Erythroblast (primary cell): ENCODE measurements at regions not wholly inside any gene's neighbourhood (a gene's known extent, or its start where the extent isn't known, plus 50 kb on each side); places are given as distances from the start of the nearest gene placed in this dataset.
"Not testable (repeated sequence)": the region's sequence is repeated elsewhere in the genome, so short reads cannot be mapped to it uniquely, and the experiment has no call there.

Source experiments
- DNase-seq, 2 experiments: peaks; one replicate each; lab custom pipeline; 2025; lab: John Stamatoyannopoulos, UW
- GATA1 ChIP-seq: IDR thresholded peaks from 2 replicates; pipeline ENCODE4 v1.6.1; 2011; ENCODE audit warnings: low read depth, mild to moderate bottlenecking, control low read depth, low read length, moderate library complexity
- POLR2A ChIP-seq: IDR thresholded peaks from 2 replicates; pipeline ENCODE4 v1.6.1; 2011; ENCODE audit warnings: mild to moderate bottlenecking, low read length

DNA sequence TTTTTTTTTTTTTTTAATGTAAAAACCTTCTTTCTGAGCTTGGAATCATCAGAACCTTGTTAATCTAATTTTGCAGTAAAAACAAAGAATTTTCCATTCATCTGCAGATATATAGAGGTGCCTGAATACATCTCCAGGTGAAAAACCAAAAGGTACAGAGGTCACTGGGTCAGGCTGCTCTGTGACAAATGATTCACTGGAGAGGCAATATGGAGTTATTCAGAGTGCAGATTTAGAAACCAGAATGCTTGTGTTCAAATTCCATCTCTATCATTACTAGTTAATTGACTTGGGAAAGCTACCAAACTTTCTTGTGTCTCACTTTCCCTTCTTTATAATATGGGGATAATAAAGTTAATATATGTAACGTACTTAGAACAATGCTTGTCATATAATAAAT, 51.5 kb upstream of the C1orf53 start:
- TF ChIP-seq GATA1 (no peak), POLR2A (no peak)
- DNase-seq, result no peak

DNA sequence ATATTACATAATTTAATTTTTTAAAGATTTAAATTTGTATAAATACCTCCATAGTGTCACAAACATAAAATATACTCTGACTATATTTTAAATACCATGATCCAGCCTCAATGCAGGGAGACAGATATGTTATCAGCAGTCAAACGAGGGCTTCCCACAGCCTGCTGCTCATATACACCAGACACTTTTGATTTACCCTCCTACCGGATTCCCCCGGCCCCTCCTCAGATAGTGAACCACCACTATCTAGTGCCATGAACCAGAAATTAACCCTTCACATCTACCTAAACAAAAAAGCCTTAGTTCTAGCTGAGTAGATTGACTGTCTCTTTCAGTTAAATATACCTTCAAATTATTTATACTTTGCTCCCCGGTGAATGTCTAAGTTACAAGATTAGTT, 52.4 kb upstream of the C1orf53 start:
- DNase-seq, result peak in 1 of 2 experiments; percentile 25
- TF ChIP-seq GATA1, result no peak
- TF ChIP-seq POLR2A, result no peak

DNA sequence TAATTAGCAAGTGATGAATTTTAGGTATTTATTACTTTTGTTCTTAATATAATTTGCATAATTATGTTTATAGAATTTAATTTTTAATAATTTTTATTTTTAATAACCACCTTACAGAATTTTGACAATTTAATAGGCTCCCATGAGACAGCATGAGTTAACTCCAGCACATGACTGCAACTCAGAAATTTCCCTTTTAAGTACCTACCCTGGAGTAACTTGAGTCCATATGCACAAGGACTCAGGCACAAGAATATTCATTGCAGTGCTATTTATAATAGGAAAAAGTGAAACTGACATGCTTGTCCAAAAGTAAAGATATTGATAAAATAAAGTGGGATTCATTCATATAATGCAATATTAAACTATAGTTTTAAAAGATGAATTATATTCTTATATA, 54.1 kb upstream of the C1orf53 start:
- DNase-seq, result no peak
- no peak for TF ChIP-seq POLR2A
- TF ChIP-seq GATA1, result no peak

DNA sequence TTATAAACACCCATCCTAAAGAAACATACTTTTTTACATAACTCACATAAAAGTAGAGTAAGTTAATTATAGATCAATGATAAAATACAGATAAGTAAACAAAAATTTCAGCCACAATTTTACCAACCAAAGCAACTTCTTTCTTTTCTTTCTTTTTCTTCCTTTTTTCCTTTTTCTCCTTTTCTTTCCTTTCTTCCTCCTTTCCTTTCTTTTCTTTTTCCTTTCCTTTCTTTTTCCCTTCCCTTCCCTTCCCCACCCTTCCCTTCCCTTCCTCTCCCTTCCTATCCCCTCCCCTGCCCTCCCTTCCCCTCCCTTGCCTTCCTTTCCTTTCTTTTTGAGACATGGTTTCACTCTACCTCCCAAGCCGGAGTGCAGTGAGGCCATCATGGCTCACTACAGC, 56.5 kb upstream of the C1orf53 start:
- TF ChIP-seq POLR2A (no peak), GATA1 (no peak)
- no peak for DNase-seq

DNA sequence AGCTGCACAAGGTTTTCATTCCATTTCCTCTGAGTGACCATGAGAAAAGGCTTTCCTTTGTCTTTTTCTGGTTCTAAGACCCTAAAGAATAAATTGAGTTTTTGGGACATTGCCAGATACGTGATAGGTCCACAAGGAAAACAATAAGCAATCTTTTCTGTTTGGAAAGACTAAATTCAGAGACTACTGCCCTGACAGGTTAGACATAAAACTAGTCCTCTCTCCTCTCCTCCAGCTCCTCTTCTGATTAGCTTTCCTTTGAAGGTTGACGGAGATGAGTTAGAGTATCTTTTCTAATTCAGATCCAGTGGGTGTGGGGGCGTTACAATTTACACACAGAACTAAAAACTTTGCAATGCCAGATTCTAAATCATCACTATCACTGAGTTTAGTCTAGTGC, 57.8 kb upstream of the C1orf53 start:
- TF ChIP-seq POLR2A, result no peak
- no peak for TF ChIP-seq GATA1
- DNase-seq, result no peak

DNA sequence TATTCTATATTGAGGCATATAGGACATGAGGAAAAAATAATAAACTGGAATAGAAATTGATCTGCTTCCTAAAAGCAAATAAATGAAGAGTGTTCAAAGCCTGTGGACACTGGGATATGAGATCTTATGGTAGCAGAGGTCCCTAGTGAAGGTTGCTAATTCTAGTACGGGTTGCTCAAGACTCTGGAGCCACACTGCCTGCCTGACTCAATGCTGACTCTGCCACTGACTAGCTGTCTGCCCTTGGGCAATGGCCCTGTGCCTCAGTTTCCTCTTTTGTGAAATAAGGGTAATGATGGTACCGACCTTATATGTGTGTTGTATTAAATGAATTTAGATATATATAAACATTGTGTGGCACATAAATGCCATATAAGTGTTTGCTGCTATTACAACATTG, 59.0 kb upstream of the C1orf53 start:
- DNase-seq, result no peak
- no peak for TF ChIP-seq GATA1
- no peak for TF ChIP-seq POLR2A

DNA sequence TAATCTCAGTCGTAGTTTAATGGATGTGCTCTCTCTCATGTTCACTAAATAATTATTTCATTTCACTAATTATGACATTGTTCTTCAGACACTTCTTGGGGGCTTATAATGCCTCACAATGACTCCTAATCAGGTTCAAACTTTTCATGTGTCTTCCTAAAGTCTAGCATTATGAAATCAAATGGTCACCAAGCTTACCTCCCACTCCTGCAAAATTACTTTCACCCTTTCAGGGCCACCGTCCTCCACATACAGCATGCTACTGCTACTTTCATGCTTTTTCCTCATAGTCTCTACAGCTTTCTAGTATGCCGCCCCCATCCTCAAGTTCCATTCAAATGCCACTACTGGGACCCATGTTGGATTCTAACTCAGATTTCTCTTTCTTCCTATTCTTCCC, 59.8 kb upstream of the C1orf53 start:
- DNase-seq, result no peak
- TF ChIP-seq POLR2A, result no peak
- TF ChIP-seq GATA1, result no peak

DNA sequence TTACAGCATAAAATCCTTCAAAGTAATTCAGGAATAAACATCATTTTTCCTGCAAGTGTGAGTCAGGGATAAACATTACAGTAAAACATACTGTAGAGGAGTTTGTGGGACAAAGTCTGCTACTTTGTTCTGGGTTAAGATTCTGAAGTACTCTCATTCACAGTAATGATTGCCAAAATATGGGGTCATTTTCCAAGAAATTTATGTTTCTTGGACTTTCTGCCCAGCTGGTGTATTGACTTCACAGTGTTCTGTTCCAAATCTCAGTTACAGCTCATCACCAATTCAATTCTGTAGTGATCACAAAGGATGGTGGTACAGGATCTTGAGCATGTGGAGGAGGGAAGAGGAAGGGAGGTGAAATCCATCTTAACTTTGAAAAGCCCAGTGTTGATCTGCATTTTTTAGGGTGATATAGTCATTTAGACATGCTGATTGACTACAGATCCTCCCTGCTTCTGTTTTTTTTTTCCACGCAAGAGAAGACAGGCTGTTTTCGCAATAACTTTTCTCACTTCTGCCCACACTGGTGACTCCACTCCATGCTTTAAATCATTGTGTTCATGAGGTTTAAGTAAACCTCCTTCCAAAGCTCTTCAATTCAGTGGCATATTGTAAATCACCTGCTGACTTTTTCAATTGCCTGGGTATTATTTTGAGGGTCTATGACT, 60.4 kb upstream of the C1orf53 start:
- no peak for DNase-seq

DNA sequence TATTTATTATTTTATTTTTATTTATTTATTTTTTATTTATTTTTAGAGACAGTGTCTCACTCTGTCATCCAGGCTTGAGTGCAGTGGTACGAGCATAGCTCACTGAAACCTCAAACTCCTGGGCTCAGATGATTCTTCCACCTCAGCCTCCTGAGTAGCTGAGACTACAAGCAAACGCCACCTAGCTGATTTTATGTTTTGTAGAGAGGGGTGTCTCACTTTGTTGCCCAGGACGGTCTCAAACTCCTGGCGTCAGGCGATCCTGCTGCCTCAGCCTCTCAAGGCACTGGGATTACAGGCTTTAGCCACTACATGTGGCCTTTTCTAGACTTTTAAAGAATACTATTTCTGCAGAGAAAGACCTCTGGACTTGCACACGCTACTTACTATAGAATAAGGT, 61.3 kb upstream of the C1orf53 start:
- no peak for DNase-seq
- no peak for TF ChIP-seq GATA1
- no peak for TF ChIP-seq POLR2A

More for the DNA sequence above, 60.4 kb upstream of the C1orf53 start:
- TF ChIP-seq GATA1, result no peak
- TF ChIP-seq POLR2A, result no peak

DNA sequence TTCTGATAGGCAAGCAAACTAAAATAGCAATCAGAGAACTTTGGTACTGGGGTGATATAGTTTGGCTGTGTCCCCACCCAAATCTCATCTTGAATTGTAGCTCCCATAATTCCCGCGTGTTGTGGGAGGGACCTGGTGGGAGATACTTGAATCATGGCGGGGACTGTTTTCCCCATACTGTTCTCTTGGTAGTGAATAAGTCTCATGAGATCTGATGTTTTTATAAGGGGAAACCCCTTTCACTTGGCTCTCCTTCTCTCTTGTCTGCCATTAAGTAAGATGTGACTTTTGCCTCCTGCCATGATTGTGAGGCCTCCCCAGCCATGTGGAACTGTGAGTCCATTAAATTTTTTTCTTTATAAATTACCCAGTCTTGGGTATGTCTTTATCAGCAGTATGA, 62.6 kb upstream of the C1orf53 start:
- DNase-seq, result not testable (repeated sequence)

DNA sequence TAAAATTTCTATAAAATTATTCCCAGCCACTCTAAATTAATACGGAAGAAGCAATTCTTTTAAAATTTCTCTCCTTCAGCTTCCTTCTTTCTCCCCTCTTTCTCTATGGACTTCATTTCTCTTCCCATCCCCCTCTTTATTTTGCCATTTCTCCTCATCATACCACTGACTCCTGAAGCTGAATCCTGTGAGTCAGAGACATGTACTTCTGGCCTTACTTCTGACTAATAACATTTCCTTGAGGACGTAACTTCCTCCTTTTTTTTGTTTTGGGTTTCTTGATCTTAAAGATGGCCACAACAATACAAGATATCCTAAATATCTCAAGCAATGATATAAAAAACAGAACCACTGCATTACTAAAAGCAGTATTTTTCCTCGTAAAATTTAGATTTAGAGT, 63.6 kb upstream of the DENND1B start:
- no peak for TF ChIP-seq GATA1
- TF ChIP-seq POLR2A, result no peak
- no peak for DNase-seq

DNA sequence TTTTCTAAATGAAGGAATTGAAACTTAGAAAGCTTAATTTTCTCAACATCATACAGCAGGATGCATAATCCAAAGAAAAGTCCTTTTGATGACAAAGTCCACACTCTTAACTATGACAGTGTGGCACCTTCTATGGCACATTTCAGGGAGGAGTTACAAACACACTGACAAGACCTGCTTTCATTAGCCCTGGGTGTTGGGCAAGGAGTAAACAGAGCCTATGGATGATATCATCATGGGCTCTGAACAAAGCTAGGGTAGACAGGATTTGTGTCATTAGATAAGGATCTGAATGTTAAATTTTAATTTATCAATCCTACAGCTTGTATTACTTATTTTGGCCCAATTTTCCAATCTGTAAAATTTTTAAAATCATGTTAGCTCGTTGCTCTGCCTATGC, 62.6 kb upstream of the DENND1B start:
- DNase-seq, result no peak
- TF ChIP-seq POLR2A (no peak), GATA1 (no peak)

DNA sequence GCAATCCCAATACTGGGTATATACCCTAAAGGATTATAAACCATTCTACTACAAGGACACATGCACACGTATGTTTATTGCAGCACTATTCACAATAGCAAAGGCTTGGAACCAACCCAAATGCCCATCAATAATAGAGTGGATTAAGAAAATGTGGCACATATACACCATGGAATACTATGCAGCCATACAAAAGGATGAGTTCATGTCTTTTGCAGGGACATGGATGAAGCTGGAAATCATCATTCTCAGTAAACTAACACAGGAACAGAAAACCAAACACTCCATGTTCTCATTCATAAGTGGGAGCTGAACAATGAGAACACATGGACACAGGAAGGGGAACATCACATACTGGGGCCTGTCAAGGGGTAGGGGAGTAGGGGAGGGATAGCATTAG, 61.1 kb upstream of the DENND1B start:
- not testable (repeated sequence) for DNase-seq

DNA sequence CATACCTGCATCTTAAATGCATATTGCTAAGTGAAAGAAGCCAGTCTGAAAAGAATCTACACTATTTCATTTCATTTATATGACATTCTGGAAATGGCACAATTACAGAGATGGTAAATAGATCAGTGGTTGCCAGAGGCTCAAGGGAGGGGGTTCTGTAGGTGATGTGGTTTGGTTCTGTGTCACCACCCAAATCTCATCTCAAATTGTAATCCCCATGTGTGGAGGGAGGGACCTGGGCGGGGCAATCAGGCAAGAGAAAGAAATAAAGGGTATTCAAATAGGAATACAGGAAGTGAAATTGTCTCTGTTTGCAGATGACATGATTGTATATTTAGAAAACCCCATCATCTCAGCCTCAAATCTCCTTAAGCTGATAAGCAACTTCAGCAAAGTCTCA, 53.7 kb upstream of the DENND1B start:
- DNase-seq, result not testable (repeated sequence)

DNA sequence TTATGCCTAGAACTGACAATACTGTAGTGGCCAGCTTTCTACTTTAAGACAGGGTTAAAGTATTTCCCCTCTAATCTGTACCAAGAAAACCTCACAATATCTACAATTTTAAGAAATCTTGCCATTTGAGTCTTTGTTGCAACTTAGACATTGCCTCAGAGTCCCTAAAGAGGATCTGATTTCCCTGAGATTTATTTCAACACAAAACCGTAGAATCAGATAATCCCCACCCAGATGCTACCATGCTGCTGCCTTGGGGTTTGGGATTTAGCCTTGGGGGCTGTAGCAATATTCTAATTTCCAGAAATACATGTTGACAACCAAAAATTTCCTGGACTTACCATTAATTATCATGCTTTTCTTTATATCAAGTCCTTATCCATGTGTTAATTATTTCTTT, 50.3 kb upstream of the DENND1B start:
- no peak for DNase-seq
- TF ChIP-seq POLR2A (no peak), GATA1 (no peak)
